Esophagus muscularis mucosa (tissue), 4 donors: ENCODE measurements at regions not wholly inside any gene's neighbourhood (a gene's known extent, or its start where the extent isn't known, plus 50 kb on each side); places are given as distances from the start of the nearest gene placed in this dataset.

Source experiments
- DNase-seq: peaks from one replicate; pipeline ENCODE4 v3.0.0-alpha.2; 2017; ENCODE audit errors: extremely low spot score
- H3K27ac ChIP-seq, 4 donors: fragments of 200-600 bp; sonication (generic); replicated peaks in 1 of 4; 1 replicate in 3 of 4; 2 replicates in 1 of 4; pipeline ENCODE4 v1.5.1; 2016 to 2019; ENCODE audit warnings: mild to moderate bottlenecking in 1 of 4
- H3K27me3 ChIP-seq, 4 donors: fragments of 200-600 bp; sonication (generic); one replicate each; pipeline versions ENCODE4 v1.5.1 to v1.6.0; 2016 to 2019
- H3K36me3 ChIP-seq, 4 donors: fragments of 200-600 bp; sonication (generic); one replicate each; pipeline ENCODE4 v1.5.1; 2016 to 2019
- H3K4me1 ChIP-seq, 4 donors: fragments of 200-600 bp; sonication (generic); one replicate each; pipeline ENCODE4 v1.5.1; 2016 to 2019
- H3K4me3 ChIP-seq, 4 donors: fragments of 200-600 bp; sonication (generic); 1 replicate in 2 of 4; 2 replicates in 2 of 4; pipeline ENCODE4 v1.5.1; 2016 to 2019; ENCODE audit warnings: mild to moderate bottlenecking in 4 of 4, moderate library complexity in 1 of 4
- H3K9me3 ChIP-seq, 4 donors: fragments of 200-600 bp; sonication (generic); 1 replicate in 3 of 4; 2 replicates in 1 of 4; pipeline ENCODE4 v1.5.1; 2016 to 2019
- CTCF ChIP-seq, 3 experiments: fragments of 200-600 bp in 2 of 3; fragments of 450-650 bp in 1 of 3; sonication (generic) in 2 of 3; IDR thresholded peaks; one replicate each; pipeline ENCODE4 v1.5.1; 2017 to 2019; ENCODE audit warnings: antibody characterized with exemption in 3 of 3, mild to moderate bottlenecking in 2 of 3, moderate library complexity in 1 of 3
- EP300 ChIP-seq: sonication (generic); formaldehyde crosslinking; IDR thresholded peaks from one replicate; pipeline ENCODE4 v1.6.1; 2017; ENCODE audit warnings: antibody characterized with exemption
- POLR2A ChIP-seq: fragments of 450-650 bp; IDR thresholded peaks from one replicate; pipeline ENCODE4 v1.6.1; 2017; ENCODE audit warnings: antibody characterized with exemption, moderate library complexity, mild to moderate bottlenecking, low read depth
- POLR2AphosphoS5 ChIP-seq, 2 donors: sonication (generic); formaldehyde crosslinking; IDR thresholded peaks; one replicate each; pipeline ENCODE4 v1.6.1; 2017; ENCODE audit warnings: antibody characterized with exemption in 2 of 2
- WGBS: methylation state at CpG from one replicate; pipeline ENCODE4 v1.1.5; 2018; 5-methylcytosine and 5-hydroxymethylcytosine counted together
- intact Hi-C: fragments of 100-400 bp; cut with DNase I; formaldehyde crosslinking; loops from one replicate; pipeline ENCODE4 v1.15.1; 2023

- Histone ChIP-seq H3K27ac (no peak overlapping the region), H3K4me3 (no peak overlapping the region), H3K36me3 (no peaks in the 10 kb centered on the region), H3K27me3 (peaks cover 0 to 36% (median 0%) of the 10 kb centered on the region in 4 donors), H3K9me3 (no peaks in the 10 kb centered on the region), H3K4me1 (peaks cover 0 to 12% (median 10%) of the 10 kb centered on the region in 4 donors)
- DNase-seq, result no peak
- whole genome bisulfite sequencing, result 70% methylated on average over 5 of the region's 5 CpGs
- TF ChIP-seq POLR2A (no peak), CTCF (IDR thresholded peaks at IDR 0.05) (no peak), EP300 (no peak), POLR2AphosphoS5 (IDR thresholded peaks at IDR 0.05) (no peak)
- intact Hi-C loops, result no loop called here
Observed at GRCh38 chr22:49199224-49199623, 628.4 kb downstream of the BRD1 start.

- H3K27ac ChIP-seq, result no peak overlapping the region
- intact Hi-C loops, result no loop called here
- no peak for DNase-seq
- 68% methylated on average over 6 of the region's 6 CpGs for whole genome bisulfite sequencing
- peaks cover 0 to 12% (median 10%) of the 10 kb centered on the region in 4 donors for H3K4me1 ChIP-seq
- no peaks in the 10 kb centered on the region for H3K36me3 ChIP-seq
- H3K27me3 ChIP-seq, result peaks cover 0 to 36% (median 0%) of the 10 kb centered on the region in 4 donors
- H3K9me3 ChIP-seq, result no peaks in the 10 kb centered on the region
- TF ChIP-seq POLR2A (no peak), POLR2AphosphoS5 (IDR thresholded peaks at IDR 0.05) (no peak), EP300 (no peak), CTCF (IDR thresholded peaks at IDR 0.05) (no peak)
- H3K4me3 ChIP-seq, result no peak overlapping the region
Observed at GRCh38 chr22:49198705-49199084, 629.0 kb downstream of the BRD1 start.

GRCh38 chr22:49197986-49198704, 629.5 kb downstream of the BRD1 start:
- Histone ChIP-seq H3K27me3 (peaks cover 0 to 35% (median 0%) of the 10 kb centered on the region in 4 donors), H3K4me3 (no peak overlapping the region), H3K36me3 (no peaks in the 10 kb centered on the region), H3K9me3 (no peaks in the 10 kb centered on the region), H3K27ac (no peak overlapping the region), H3K4me1 (peaks cover 0 to 12% (median 10%) of the 10 kb centered on the region in 4 donors)
- WGBS, result 57% methylated on average over 18 of the region's 20 CpGs
- TF ChIP-seq CTCF (IDR thresholded peaks at IDR 0.05) (no peak), POLR2A (no peak), EP300 (no peak), POLR2AphosphoS5 (IDR thresholded peaks at IDR 0.05) (no peak)
- intact Hi-C loops, result no loop called here
- no peak for DNase-seq

- Histone ChIP-seq H3K27me3 (peaks cover 0 to 35% (median 0%) of the 10 kb centered on the region in 4 donors), H3K4me1 (peaks cover 4 to 12% (median 10%) of the 10 kb centered on the region in 4 donors), H3K27ac (no peak overlapping the region), H3K9me3 (no peaks in the 10 kb centered on the region), H3K36me3 (no peaks in the 10 kb centered on the region), H3K4me3 (no peak overlapping the region)
- WGBS, result 5% methylated on average over 5 of the region's 16 CpGs
- TF ChIP-seq CTCF (IDR thresholded peaks at IDR 0.05) (no peak), POLR2A (no peak), EP300 (no peak), POLR2AphosphoS5 (IDR thresholded peaks at IDR 0.05) (no peak)
- DNase-seq, result no peak
- intact Hi-C loops, result no loop called here
Observed at GRCh38 chr22:49197505-49197904, 630.2 kb downstream of the BRD1 start.
